H9 (cell line): ENCODE measurements at regions not wholly inside any gene's neighbourhood (a gene's known extent, or its start where the extent isn't known, plus 50 kb on each side); places are given as distances from the start of the nearest gene placed in this dataset.

Experiments
- DNase-seq: peaks from one replicate; pipeline ENCODE4 v3.0.0-alpha.2; 2017
- H2AFZ ChIP-seq: one replicate; pipeline ENCODE4 v1.6.1; 2013; ENCODE audit warnings: mild to moderate bottlenecking, low read length, control low read depth, moderate library complexity
- H2AK5ac ChIP-seq: 2 replicates; pipeline ENCODE4 v1.6.1; 2013; ENCODE audit warnings: low read length, control low read depth, mixed read lengths; ENCODE audit not compliant: insufficient read length
- H2BK120ac ChIP-seq: one replicate; pipeline ENCODE4 v1.6.1; 2013; ENCODE audit warnings: low read depth, mild to moderate bottlenecking, low read length, control low read depth, inconsistent platforms; ENCODE audit not compliant: poor library complexity, severe bottlenecking
- H2BK12ac ChIP-seq: 2 replicates; pipeline ENCODE4 v1.6.1; 2013; ENCODE audit warnings: low read length, control low read depth, mixed read lengths, low read depth; ENCODE audit not compliant: insufficient read length
- H2BK15ac ChIP-seq: 2 replicates; pipeline ENCODE4 v1.6.1; 2013; ENCODE audit warnings: low read depth, low read length, control low read depth
- H2BK20ac ChIP-seq: one replicate; pipeline ENCODE4 v1.6.1; 2013; ENCODE audit warnings: low read depth, mild to moderate bottlenecking, low read length, control low read depth, inconsistent platforms; ENCODE audit not compliant: poor library complexity, severe bottlenecking
- H2BK5ac ChIP-seq: 2 replicates; pipeline ENCODE4 v1.6.1; 2013; ENCODE audit warnings: low read length, control low read depth, mixed read lengths; ENCODE audit not compliant: insufficient read length
- H3K14ac ChIP-seq: 2 replicates; pipeline ENCODE4 v1.6.1; 2013; ENCODE audit warnings: low read length, control low read depth; ENCODE audit not compliant: insufficient read depth
- H3K18ac ChIP-seq: 2 replicates; pipeline ENCODE4 v1.6.1; 2013; ENCODE audit warnings: low read depth, mild to moderate bottlenecking, mixed read lengths, low read length, control low read depth; ENCODE audit not compliant: insufficient read length
- H3K23ac ChIP-seq: 2 replicates; pipeline ENCODE4 v1.6.1; 2013; ENCODE audit warnings: low read length, control low read depth, mixed read lengths, low read depth; ENCODE audit not compliant: insufficient read length
- H3K23me2 ChIP-seq: 2 replicates; pipeline ENCODE4 v1.6.1; 2013; ENCODE audit warnings: low read depth, mild to moderate bottlenecking, mixed read lengths, low read length, control low read depth; ENCODE audit not compliant: insufficient read length, poor library complexity, severe bottlenecking
- H3K27ac ChIP-seq: 2 replicates; pipeline ENCODE4 v1.5.1; 2013; ENCODE audit warnings: low read length, control low read depth, mixed read lengths, low read depth; ENCODE audit not compliant: insufficient read length
- H3K27me3 ChIP-seq: 2 replicates; pipeline ENCODE4 v1.6.1; 2013; ENCODE audit warnings: low read length, control low read depth, inconsistent platforms; ENCODE audit not compliant: insufficient read depth
- H3K4ac ChIP-seq: 2 replicates; pipeline ENCODE4 v1.6.1; 2013; ENCODE audit warnings: low read depth, mild to moderate bottlenecking, control low read depth, inconsistent platforms, low read length, moderate library complexity
- H3K4me1 ChIP-seq: 2 replicates; pipeline ENCODE4 v1.6.1; 2013; ENCODE audit warnings: low read length, control low read depth, inconsistent platforms; ENCODE audit not compliant: insufficient read depth
- H3K4me2 ChIP-seq: 2 replicates; pipeline ENCODE4 v1.6.1; 2013; ENCODE audit warnings: low read length, control low read depth, mixed read lengths; ENCODE audit not compliant: insufficient read length, insufficient read depth
- H3K56ac ChIP-seq: 2 replicates; pipeline ENCODE4 v1.6.1; 2013; ENCODE audit warnings: low read depth, mild to moderate bottlenecking, mixed read lengths, low read length, control low read depth; ENCODE audit not compliant: insufficient read length
- H3K79me1 ChIP-seq: 2 replicates; pipeline ENCODE4 v1.6.1; 2013; ENCODE audit warnings: low read depth, mild to moderate bottlenecking, moderate library complexity, low read length, control low read depth, inconsistent platforms; ENCODE audit not compliant: insufficient read depth, poor library complexity, severe bottlenecking
- H3K79me2 ChIP-seq: 2 replicates; pipeline ENCODE4 v1.6.1; 2013; ENCODE audit warnings: low read length, control low read depth, inconsistent platforms; ENCODE audit not compliant: insufficient read depth
- H3K9ac ChIP-seq: 2 replicates; pipeline ENCODE4 v1.6.1; 2013; ENCODE audit warnings: low read length, control low read depth, mixed read lengths; ENCODE audit not compliant: insufficient read length; ENCODE audit errors: extremely low read depth
- H3K9me3 ChIP-seq: one replicate; pipeline ENCODE4 v1.6.1; 2013; ENCODE audit warnings: low read depth, low read length, inconsistent platforms; ENCODE audit not compliant: control insufficient read depth
- H3T11ph ChIP-seq: one replicate; pipeline ENCODE4 v1.6.1; 2013; ENCODE audit warnings: mild to moderate bottlenecking, low read length, control low read depth, inconsistent platforms
- H4K20me1 ChIP-seq: one replicate; pipeline ENCODE4 v1.6.1; 2013; ENCODE audit not compliant: control insufficient read depth, insufficient read length, insufficient read depth
- H4K5ac ChIP-seq: 2 replicates; pipeline ENCODE4 v1.6.1; 2013; ENCODE audit warnings: low read depth, mild to moderate bottlenecking, mixed read lengths, low read length, control low read depth; ENCODE audit not compliant: insufficient read length
- H4K8ac ChIP-seq: replicated peaks from 2 replicates; pipeline ENCODE4 v1.6.1; 2013; ENCODE audit warnings: low read length, control low read depth, mixed read lengths, low read depth; ENCODE audit not compliant: insufficient read length
- H4K91ac ChIP-seq: 2 replicates; pipeline ENCODE4 v1.6.1; 2013; ENCODE audit warnings: low read depth, mild to moderate bottlenecking, moderate library complexity, mixed read lengths, low read length, control low read depth; ENCODE audit not compliant: insufficient read length
- H3K27ac Mint-ChIP-seq, 3 experiments: 2 replicates in 2 of 3; 3 replicates in 1 of 3; pipeline ENCODE4 v1.8.0; 2020 to 2021; ENCODE audit warnings: mixed read lengths in 3 of 3, mild to moderate bottlenecking in 1 of 3, moderate library complexity in 1 of 3
- H3K27me3 Mint-ChIP-seq: 2 replicates; pipeline ENCODE4 v1.8.0; 2021; ENCODE audit warnings: low read depth, mild to moderate bottlenecking, moderate library complexity, mixed read lengths
- H3K36me3 Mint-ChIP-seq, 3 experiments: 2 replicates in 2 of 3; 3 replicates in 1 of 3; pipeline ENCODE4 v1.8.0; 2020 to 2021; ENCODE audit warnings: low read depth in 3 of 3, mixed read lengths in 3 of 3; ENCODE audit not compliant: insufficient read depth in 1 of 3
- H3K4me1 Mint-ChIP-seq, 2 experiments: 2 replicates each; pipeline ENCODE4 v1.8.0; 2020; ENCODE audit warnings: mixed read lengths in 2 of 2
- H3K4me3 Mint-ChIP-seq, 2 experiments: 2 replicates in 1 of 2; 3 replicates in 1 of 2; pipeline ENCODE4 v1.8.0; 2020 to 2021; ENCODE audit warnings: mild to moderate bottlenecking in 2 of 2, mixed read lengths in 2 of 2, moderate library complexity in 1 of 2
- H3K9me3 Mint-ChIP-seq, 2 experiments: 2 replicates in 1 of 2; 3 replicates in 1 of 2; pipeline ENCODE4 v1.8.0; 2020; ENCODE audit warnings: mild to moderate bottlenecking in 2 of 2, mixed read lengths in 2 of 2, moderate library complexity in 1 of 2
- WGBS: extraction: QIAGEN DNeasy Blood & Tissue Kit; methylation state at CpG from one replicate; pipeline ENCODE4 v1.1.7; 2013; ENCODE audit warnings: missing lambda C conversion rate, low lambda C conversion rate, mixed read lengths; ENCODE audit not compliant: insufficient read length; ENCODE audit errors: extremely low coverage; 5-methylcytosine and 5-hydroxymethylcytosine counted together
- TF ChIP-seq, protein P1 (sequence below): fragments of 200-600 bp; sonication (generic); conservative IDR thresholded peaks from 3 replicates; pipeline ENCODE4 v1.8.0; 2021; ENCODE audit warnings: antibody characterized with exemption, mild to moderate bottlenecking

DNA sequence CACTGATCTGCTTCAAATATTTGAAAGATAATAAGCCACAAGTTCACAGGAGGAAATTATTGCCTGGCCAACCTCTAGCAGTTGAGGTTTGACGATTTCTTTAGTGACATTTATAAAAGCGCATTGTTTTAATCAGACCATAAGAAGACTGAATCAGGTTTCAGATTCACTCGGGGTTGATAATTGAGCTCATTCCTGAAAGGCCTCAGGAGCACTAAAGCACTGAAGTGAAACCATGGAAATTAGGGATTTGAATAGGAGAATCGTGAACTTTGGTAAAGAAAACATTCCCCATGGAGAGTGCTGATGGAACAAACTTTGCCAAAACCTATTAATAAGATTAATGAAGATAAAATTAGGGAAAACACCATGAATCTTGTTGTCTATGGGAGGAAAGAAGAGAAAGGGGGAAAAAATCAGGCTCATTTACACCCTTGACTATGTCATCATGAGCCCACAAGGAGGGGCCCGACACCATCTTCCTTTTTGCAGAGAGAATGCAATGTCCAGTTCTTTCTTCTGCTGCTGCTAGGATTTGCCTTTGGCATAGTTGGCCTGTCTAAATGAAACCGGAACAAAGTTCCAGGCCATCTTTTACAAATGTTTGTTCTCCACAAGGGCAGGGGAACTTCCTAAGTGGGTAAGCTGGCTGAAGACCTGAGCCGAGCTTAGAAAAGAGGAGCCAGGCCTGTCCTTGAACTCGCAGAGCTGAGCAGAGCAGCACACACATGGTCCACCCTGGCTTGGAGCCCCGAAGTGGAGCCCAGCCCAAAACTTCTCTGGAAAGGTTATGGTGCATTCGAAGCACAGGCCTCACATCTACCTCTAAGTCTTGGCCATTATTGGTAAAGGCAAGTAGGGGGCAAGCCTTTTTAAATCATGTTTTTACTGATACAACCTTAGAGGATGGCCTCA is 56.1 kb upstream of the EIF3M start:
- H2BK5ac ChIP-seq: no peak overlapping the region
- Mint-ChIP-seq H3K36me3 (no peaks in the 10 kb centered on the region), H3K4me3 (no peak overlapping the region), H3K4me1 (no peaks in the 10 kb centered on the region), H3K9me3 (peaks cover 0 to 10% of the 10 kb centered on the region in 2 experiments; a peak in 3 of 5 replicates), H3K27ac (no peak overlapping the region), H3K27me3 (no peaks in the 10 kb centered on the region)
- no peak overlapping the region for H3K14ac ChIP-seq
- H2BK15ac ChIP-seq: no peak overlapping the region
- H3K4me1 ChIP-seq: no peaks in the 10 kb centered on the region
- H3K27ac ChIP-seq: no peak overlapping the region
- H3K56ac ChIP-seq: no peak overlapping the region
- H4K91ac ChIP-seq: no peak overlapping the region
- H4K20me1 ChIP-seq: no peaks in the 10 kb centered on the region
- no peak overlapping the region for H3T11ph ChIP-seq
- no peak overlapping the region for H3K9ac ChIP-seq
- H2AK5ac ChIP-seq: no peak overlapping the region
- no peaks in the 10 kb centered on the region for H3K79me2 ChIP-seq
- no peaks in the 10 kb centered on the region for H3K27me3 ChIP-seq
- H3K4me2 ChIP-seq: no peak overlapping the region
- H2BK120ac ChIP-seq: no peak overlapping the region
- TF ChIP-seq, protein P1, sequence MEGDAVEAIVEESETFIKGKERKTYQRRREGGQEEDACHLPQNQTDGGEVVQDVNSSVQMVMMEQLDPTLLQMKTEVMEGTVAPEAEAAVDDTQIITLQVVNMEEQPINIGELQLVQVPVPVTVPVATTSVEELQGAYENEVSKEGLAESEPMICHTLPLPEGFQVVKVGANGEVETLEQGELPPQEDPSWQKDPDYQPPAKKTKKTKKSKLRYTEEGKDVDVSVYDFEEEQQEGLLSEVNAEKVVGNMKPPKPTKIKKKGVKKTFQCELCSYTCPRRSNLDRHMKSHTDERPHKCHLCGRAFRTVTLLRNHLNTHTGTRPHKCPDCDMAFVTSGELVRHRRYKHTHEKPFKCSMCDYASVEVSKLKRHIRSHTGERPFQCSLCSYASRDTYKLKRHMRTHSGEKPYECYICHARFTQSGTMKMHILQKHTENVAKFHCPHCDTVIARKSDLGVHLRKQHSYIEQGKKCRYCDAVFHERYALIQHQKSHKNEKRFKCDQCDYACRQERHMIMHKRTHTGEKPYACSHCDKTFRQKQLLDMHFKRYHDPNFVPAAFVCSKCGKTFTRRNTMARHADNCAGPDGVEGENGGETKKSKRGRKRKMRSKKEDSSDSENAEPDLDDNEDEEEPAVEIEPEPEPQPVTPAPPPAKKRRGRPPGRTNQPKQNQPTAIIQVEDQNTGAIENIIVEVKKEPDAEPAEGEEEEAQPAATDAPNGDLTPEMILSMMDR: no peak
- no CpG with 5 or more reads among the region's 10 CpGs for WGBS
- no peak overlapping the region for H2BK20ac ChIP-seq
- no peak overlapping the region for H2AFZ ChIP-seq
- no peak for DNase-seq
- no peaks in the 10 kb centered on the region for H3K9me3 ChIP-seq
- H3K79me1 ChIP-seq: no peaks in the 10 kb centered on the region
- H4K8ac ChIP-seq: no peak overlapping the region
- H4K5ac ChIP-seq: no peak overlapping the region
- no peak overlapping the region for H3K4ac ChIP-seq
- H3K23ac ChIP-seq: no peak overlapping the region
- H3K23me2 ChIP-seq: no peaks in the 10 kb centered on the region
- H3K18ac ChIP-seq: no peak overlapping the region
- H2BK12ac ChIP-seq: no peak overlapping the region
